NCI-H1092 (cell line): ENCODE measurements at regions not wholly inside any gene's neighbourhood (a gene's known extent, or its start where the extent isn't known, plus 50 kb on each side); places are given as distances from the start of the nearest gene placed in this dataset.

Experiments used
- DNase-seq: peaks from one replicate; lab custom pipeline; 2025; lab: John Stamatoyannopoulos, UW

DNA sequence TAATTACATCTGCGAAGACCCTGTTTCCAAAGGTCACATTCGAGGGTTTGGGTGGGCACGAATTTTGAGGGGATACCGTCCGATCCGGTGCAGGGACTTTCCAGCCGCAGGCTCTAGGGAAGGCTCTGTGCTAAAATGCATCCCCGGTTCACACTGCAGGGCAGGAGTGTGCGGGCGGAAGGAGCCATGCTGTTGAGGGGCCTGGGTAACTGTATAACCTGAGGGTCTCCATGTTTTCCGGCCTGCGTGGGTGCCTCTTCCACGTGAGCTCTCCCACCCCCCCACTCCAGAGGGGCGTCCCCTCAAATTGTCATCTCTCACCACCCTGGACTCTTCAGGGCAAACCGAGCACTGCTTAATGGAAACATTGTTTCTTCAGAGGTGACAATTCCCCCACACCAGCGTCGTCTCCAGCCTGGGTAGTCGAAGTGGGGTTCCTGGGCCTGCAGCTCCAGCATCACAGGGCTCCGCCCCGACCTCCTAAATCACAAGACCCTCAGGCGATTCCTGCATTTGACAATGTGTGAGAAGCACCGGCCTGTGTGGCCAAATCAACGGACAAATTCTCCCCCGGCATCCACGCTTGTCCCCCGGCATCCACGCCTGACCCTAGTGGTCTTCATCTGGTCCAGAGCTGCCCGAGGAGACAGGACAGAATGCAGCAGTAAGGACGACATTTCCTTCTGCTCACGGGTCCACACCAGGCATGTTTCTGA lies 51.2 kb downstream of the FOXL3 start:
- no peak for DNase-seq

- no peak for DNase-seq
Observed at GRCh38 chr7:341841-342638, 52.1 kb downstream of the FOXL3 start.

GRCh38 chr7:342681-343216 lies 52.8 kb downstream of the FOXL3 start:
- DNase-seq, result no peak

DNA sequence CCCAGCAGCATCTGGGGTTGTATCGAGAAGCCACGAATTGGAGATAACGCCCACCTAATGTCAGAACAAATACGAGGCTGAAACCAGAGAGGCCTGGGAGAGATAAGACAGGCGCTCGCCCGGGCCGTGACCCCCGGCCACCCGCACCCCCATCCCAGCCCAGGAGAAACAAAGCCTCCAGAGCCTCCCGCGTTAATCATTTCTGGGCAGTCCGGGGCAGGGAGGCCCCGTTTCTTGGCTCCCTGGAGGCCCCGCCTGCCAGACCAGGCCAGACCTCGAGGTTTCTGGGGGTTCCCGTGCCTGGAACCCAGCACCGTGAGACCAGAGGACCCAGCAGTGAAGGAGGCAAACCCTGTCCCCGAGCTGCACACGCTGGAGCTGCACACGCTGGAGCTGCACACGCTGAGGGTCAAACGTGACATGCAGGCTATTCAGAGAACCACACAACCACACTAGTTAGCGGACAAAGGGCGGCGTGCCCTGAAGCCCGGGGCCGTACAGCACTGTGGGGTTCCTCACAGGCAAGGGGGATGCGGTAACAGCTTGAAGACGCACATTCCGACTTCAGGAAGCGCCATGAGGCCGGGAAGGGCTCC lies 53.4 kb downstream of the FOXL3 start:
- DNase-seq, result no peak

DNA sequence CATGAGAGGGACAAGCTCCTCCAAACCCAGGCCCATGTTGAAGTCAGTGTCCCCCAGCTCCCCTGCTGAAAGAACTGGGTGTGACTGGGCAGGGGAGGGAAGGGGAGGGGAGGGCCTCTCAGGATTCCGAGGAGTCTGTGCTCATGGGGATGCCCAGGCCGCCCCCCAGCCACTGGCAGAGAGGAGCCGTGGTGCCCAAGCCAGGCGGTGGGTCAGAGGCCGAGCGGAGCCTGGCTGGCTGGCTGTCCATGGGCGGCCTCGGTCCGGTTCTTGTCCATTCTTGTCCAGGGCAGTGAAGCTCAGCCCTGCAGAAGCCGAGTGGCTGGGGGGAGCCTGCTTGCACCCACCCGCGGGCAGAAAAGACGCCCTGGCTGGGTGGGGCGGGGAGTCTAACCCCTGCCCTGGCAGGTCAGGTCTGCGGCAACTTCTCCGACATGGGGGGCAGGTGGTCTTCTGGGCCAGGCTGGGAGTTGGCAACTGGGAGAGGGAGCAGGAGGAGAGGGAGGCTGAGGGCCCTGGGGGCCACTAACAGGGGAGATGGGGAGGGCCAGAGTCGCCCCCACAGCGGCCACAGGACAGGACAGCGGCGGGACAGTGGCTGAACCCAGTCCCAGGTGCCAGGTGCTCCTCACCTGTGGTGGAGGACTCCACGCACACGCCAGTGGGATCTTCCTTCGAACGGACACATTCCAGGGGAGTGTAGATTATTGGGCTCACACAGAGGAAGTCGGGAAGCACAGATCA lies 54.1 kb downstream of the FOXL3 start:
- no peak for DNase-seq

DNA sequence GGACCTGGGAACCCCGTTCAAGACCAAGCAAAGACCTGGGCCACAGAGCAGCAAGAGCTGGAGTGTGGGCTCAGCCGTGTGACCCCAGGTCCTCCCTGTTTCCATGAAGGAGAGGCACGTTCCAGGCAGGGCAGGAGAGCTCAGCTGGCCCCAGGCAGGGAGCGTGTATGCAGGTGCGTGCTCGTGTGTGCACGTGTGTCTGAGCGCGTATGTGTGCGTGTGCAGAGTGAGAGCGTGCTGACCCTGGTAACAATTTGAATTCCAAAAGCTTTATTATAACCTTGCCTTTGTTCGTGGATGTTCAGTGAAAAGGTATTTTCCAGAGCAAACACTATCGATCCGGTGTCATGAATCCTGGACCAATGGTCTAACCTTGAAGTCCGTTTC lies 54.6 kb downstream of the FOXL3 start:
- no peak for DNase-seq

- DNase-seq, result no peak
Observed at GRCh38 chr7:346116-346898, 56.3 kb downstream of the FOXL3 start.

DNA sequence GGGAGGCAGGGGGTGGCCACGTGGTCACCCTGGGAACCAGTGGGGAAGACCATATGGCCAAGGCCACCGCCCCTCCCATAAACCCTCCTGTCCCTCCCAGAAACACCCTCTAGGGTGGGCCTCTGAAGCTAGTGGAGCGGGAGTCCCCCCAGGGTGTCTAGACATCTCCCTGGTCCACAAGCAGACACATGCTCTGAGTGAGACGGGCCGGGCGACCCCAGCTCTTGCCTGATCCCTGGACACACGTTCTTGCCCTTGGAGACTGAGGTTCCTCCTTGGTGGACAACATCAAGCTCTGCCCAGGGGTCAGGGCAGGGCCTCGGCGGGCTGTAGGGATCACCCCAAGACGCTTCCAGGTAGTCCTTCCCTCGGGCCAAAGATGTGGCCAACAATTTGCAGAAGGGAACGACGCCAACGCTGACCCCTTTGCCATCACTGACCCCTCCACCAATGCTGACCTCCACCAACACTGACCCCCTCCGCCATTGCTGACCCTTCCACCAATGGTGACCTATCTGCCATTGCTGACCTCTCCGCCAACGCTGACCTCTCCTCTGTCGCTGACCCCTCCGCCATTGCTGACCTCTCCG lies 57.1 kb downstream of the FOXL3 start:
- DNase-seq, result no peak

- no peak for DNase-seq
Observed at GRCh38 chr7:347644-348479, 57.9 kb downstream of the FOXL3 start.

DNA sequence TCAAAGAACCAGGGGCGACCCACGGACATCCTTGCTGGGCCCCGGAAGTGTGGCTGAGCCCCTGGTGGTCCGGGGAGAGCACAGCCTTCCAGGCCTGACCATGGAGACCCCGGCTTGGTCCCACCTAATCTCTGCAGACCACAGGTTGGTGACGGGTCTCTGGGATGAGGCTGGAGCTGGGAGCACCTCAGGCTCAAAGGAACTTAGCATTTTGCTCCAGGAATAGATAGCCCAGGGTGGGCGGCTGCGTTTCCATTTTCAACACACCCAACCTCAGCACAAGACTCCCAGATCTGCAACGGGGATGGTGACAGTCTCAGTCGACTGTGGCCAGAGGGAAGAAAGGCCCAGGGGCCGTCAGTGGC lies 58.5 kb downstream of the FOXL3 start:
- DNase-seq, result no peak

DNA sequence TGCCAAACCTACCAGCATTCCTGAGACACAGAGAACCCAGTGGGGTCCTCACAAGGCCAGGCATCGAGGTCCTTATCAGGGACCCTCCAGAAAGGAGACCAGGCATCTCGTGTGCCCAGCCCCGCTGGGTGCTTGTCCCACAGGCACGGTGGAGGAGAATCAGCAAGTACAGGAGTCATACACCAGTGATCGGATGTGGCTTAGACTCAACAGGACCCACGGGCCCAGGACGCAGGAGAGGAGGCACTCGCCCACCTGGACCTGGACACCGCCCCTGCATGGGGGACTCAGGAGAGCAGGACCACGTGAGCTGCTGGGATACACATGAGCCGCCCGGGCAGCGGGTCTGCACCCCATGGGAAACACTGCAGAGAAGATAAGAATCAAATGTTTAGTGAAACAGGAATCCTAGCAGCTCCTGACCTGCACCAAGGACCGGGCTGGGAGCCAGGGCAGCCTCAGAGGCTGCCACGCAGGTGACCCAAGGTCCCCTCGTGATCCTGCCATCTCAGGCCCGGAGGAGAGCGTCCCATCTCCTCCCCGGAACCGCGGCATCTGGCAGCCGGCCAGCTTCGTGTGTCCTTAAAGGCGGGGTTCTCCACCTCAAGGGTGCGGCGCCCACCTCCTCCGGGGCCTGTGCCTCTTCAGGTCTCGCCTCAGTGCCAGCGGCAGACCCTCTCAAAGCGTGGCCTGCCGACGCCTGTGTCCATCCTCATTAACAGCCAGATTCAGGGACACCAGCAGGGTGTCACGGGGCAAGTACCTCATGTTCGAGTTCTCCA lies 59.2 kb downstream of the FOXL3 start:
- no peak for DNase-seq

- no peak for DNase-seq
Observed at GRCh38 chr7:351256-351655, 61.3 kb downstream of the FOXL3 start.

DNA sequence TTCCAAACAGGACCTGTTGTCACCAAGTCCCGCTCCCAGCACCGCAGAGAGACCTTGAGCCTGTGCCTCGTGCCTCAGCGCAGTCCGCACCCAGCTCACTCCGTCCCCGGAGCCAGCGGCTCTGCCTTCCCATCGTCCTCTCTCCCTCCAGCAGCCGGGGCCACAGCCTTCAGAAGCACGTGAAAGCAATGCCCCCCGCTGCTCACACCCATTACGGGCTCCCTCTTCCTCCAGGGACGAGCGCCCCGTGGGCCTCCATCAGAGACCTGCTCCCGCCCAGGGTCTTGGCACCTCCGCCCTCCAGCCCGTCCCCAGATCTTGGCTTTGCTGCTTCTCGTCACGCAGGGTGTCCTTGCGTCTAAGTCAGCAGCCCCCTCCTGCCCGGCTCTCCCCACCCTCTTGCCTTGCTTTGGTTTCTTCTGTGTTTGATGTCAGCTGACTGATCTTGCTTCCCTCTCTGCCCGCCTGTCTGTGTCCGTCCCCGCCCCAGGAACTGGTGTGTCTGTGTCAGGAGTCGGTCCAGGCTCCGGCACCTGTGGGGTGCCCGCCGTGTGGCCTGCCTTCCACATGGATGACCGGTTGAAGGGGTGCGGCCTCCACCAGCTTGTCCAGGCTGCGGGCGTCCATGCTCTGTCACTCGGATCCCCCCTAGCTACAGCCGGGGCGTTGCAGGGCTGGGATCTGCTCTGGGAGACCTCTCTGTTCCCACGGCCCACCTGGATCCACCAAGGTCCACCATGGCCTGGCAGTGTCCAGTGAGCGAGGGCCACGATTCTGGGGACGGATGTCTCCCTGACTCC lies 61.9 kb downstream of the FOXL3 start:
- no peak for DNase-seq

DNA sequence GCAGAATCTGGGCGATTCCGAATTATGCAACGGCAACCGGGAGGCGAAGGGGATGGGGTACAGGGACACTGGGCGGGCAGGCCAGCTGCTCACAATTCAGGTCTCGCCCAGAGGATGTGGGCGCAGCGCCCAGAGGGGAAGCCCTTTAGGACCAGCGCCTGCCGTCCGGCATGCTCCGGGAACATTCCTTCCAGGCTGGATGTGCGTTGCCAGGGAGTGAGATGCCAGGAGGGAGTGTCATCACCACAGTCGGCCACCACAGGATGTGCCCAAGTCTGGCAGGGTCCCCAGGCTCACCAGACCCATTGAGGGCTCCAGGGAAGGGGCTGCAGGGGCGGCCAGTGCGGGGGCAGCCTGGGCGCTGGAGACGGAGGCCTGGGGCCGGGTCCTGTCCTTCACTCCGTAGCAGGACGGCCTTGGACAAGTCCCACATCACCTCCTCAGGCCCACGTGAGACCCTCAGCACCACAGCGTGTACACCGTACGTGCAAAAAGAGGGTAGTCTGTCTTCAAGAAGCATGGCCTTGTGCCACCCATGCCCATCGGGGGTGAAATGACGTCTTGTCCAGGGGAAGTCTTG lies 63.9 kb downstream of the FOXL3 start:
- DNase-seq, result no peak

- no peak for DNase-seq
Observed at GRCh38 chr7:354597-355470, 64.9 kb downstream of the FOXL3 start.

DNA sequence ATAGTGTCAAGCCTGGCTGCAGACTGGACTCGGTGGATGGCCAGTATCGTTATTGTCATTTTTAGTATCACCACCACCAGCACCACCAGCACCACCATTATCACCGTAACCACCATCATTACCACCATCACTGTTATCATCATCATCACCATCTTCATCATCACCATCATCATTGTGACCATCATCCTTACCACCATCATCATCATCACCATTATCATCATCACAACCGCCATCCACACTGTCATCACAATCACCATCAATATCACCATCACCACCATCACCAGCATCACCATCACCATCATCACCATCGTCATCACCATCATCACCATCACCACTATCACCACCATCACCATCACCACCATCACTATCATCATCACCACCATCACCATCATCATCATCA lies 65.6 kb downstream of the FOXL3 start:
- no peak for DNase-seq

DNA sequence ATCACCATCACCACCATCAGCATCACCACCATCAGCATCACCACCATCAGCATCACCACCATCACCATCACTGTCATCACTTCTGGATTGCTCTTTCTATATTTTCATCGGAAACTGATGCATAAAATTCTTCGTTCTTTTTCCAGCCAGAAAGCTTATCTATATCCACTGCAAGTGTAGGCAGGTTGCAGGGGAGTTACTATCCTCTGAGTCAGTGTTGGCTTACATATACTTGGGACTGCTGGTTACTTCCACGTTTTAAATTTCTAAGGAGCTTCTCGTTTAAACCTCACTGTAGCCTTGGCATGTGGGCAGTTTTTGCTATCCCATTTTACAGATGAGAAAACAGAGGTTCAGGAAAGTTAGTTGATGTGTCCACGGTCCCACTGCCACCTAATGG lies 66.1 kb downstream of the FOXL3 start:
- DNase-seq, result no peak
